Retinal pigment epithelial cell (primary cell): ENCODE measurements at regions not wholly inside any gene's neighbourhood (a gene's known extent, or its start where the extent isn't known, plus 50 kb on each side); places are given as distances from the start of the nearest gene placed in this dataset.

Experiments
- DNase-seq: peaks from one replicate; pipeline ENCODE4 v3.0.0-alpha.2; 2010; ENCODE audit warnings: low read depth
- H3K4me3 ChIP-seq: 2 replicates; pipeline ENCODE4 v1.5.1; 2011; ENCODE audit warnings: mild to moderate bottlenecking, low read length, control low read depth, moderate library complexity
- CTCF ChIP-seq: conservative IDR thresholded peaks from 2 replicates; pipeline ENCODE4 v1.5.1; 2011; ENCODE audit warnings: low read depth, low read length, control low read depth, inconsistent platforms

- H3K4me3 ChIP-seq = no peak overlapping the region
- no peak for DNase-seq
- TF ChIP-seq CTCF = no peak
Measured at GRCh38 chr18:22628795-22629510, 211.2 kb upstream of the CTAGE1 start.

- no peak for DNase-seq
- no peak for TF ChIP-seq CTCF
- H3K4me3 ChIP-seq = no peak overlapping the region
Measured at GRCh38 chr18:22630980-22631379, 213.3 kb upstream of the CTAGE1 start.

GRCh38 chr18:22632191-22632590 lies 214.5 kb upstream of the CTAGE1 start:
- H3K4me3 ChIP-seq = no peak overlapping the region
- no peak for DNase-seq
- TF ChIP-seq CTCF = no peak

- no peak for DNase-seq
- H3K4me3 ChIP-seq = no peak overlapping the region
- no peak for TF ChIP-seq CTCF
Measured at GRCh38 chr18:22634464-22634863, 216.7 kb upstream of the CTAGE1 start.

- H3K4me3 ChIP-seq = no peak overlapping the region
- DNase-seq = no peak
- no peak for TF ChIP-seq CTCF
Measured at GRCh38 chr18:22637787-22638186, 220.1 kb upstream of the CTAGE1 start.

- H3K4me3 ChIP-seq = no peak overlapping the region
- TF ChIP-seq CTCF = no peak
- no peak for DNase-seq
Measured at GRCh38 chr18:22639026-22639463, 221.3 kb upstream of the CTAGE1 start.

GRCh38 chr18:22639561-22639960 lies 221.8 kb upstream of the CTAGE1 start:
- DNase-seq = no peak
- no peak for TF ChIP-seq CTCF
- H3K4me3 ChIP-seq = no peak overlapping the region
